ENCODE measurements at regions not wholly inside any gene's neighbourhood (a gene's known extent, or its start where the extent isn't known, plus 50 kb on each side); places are given as distances from the start of the nearest gene placed in this dataset.

DNA sequence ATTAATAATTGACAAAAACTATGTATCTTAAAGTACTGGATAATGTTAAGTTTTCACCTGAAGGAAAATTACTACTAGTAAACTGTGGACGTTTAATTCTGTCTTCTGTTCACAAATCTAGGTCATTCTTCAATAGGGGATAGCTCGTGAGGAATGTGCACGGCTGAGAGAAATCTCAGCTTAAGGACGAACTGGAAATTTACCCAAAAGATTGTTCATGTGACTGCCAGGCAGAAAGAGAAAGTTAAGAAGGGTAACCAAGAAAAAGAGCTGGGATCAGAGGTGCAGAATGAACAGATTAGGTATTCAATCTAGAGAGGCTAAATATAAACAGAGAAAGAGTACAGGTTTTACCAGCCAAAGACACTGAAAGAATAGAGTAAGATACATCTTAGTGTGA, 245.3 kb downstream of the CASP12 start:
- no peak for DNase-seq

DNA sequence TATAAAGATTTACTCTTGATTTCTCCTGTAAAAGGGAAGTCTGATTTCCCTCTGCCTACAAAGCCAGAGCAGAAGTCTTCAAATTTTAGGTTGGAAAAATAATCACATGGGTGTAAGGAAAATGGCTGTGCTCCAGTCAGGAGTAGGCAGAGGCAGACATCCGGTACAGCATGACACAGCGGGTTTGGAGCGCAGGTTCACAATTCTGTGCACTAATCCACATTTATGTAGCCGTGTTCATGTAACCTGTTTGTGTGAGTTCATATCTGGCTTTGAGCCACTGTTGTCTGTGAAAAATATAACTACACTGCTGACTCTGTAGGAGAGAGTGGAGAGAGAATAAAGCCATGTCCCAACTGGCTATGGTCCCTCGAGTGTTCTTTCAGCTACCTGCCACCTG, 248.0 kb downstream of the CASP12 start:
- DNase-seq = no peak

DNA sequence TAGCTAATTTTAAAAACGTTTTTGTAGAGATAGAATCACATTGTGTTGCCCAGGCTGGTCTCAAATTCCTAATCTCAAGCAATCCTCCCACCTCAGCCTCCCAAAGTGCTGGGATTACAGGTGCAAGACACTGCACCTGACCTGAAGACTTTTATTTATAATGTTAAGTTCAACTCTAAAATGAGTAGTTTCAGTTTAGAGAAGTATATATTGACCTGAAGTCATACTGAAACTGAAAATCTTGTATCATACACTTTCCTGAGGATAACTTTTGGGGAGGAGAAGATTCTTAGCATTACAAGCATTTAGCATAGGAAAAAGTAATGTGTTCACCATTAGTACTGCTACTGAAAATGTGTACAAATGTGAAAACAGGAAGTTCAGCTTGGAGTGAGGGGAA, 249.3 kb downstream of the CASP12 start:
- no peak for DNase-seq

DNA sequence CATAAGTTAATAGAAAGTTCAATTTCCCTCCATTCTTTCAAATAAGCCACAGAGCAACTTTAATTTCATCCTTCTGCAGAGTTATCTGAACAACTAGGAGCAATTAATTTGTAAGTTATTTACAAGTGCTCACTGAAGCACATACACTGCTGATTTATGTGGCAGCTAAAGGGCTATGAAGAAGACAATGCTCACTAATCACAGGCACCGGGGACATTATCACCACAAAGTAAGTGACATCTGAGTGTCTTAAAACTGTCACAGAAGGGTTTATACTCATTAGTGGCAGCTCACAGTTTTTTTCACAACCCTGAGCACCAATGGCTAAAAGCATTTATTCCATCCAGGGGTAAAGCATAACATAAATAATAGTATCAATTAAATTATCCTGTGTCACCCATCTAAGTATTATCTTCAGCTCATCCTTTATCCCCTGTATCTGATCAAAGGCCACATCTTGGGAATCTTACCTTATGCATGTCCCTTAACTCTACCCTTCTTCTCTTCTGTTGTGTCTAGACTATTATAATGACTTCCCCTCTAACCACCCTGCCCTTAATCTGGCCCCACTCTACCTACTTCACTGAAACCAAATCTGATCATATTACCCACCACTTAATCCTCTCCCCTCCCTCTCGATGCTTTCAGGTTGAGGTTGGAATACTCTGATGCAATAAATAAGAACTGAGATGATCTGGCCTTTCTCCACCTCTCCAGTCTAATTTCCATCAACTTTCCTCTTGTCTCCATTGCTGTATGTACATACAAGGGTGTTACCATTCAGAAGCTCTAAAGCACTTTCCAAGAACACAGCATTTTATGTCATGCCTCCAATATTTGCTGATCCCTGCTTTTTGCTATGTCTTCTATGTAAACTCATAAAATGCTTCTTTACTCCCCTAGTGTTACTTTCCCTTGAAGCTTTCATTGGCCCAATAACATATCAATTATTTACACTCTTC, 252.7 kb downstream of the CASP12 start:
- no peak for DNase-seq

DNA sequence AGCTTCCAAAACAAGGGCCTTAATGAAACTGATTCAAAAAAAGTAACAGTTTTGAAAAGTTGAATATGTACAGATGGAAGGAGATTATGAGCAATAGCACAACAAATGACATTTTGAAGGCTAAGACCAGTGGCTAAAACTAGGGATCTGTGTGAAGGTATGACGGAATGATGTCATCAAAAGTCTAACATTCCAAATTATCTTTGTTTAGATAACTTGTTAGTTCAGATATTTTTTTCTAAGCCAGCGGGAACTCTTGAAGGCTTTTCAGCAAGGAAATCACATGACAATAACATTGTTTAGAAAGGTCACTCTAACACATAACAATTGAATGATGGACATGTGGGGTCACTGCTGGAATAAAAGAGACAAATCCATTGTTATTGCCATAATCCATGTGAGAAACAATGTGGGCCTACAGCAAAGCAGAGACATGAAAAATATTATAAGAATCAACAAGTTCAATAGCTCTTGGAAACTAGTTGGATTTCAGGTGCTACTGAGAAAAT, 260.5 kb downstream of the CASP12 start:
- DNase-seq = no peak

DNA sequence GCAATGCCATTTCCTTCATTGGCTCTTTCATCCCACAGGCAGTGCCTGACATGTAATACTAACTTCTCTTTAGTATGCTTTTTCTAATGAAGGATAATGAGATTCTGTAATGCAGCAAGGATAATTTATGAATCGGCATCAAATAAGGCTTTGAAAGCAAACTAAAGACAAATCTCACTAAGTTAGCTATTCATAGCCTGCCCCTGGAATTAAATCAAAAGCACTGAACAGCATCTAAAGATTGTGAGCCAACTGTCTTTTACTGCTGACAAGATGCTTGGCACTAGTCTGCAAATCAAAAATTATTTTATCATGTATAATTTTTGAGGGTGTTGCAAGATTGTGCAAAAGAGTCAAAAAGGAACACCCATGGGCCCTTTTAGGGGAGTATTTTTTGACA, 265.0 kb downstream of the CASP12 start:
- no peak for DNase-seq

DNA sequence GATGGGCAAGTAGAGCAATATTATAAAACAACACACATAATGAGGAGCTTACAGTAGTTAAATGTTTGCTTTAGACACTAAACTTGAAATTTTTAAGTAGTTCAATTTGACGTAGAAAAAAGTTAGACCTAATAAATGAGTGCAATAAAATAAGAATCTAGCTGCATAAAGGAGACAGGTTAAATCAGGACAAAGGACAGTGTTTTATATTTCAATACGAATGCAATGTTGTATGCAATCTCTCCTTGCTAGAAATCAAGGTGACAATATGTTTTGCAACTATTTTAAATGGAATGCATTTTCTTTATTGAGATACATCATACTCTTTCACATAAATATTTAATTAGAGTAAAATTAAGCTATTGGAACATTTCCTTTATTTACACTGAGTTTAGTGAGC, 267.9 kb downstream of the CASP12 start:
- DNase-seq = no peak

DNA sequence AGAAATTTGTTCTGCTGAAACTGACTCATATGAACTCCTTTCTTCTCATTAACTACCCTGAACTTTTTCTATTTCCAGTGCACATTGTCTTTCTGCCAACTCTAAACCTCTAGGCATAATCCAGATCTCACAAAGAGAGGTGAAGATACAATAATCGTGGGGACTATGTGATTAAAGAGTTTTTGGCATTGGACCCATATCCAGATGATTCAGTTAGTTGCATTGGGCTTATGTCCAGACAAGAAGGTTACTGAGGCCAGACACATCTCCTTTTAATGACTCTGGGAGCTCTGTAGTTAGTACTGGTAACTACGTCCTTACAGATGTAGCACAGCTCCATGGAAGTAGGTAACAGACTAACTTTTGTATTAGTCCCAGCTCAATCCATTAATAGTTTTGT, 273.0 kb downstream of the CASP12 start:
- no peak for DNase-seq

DNA sequence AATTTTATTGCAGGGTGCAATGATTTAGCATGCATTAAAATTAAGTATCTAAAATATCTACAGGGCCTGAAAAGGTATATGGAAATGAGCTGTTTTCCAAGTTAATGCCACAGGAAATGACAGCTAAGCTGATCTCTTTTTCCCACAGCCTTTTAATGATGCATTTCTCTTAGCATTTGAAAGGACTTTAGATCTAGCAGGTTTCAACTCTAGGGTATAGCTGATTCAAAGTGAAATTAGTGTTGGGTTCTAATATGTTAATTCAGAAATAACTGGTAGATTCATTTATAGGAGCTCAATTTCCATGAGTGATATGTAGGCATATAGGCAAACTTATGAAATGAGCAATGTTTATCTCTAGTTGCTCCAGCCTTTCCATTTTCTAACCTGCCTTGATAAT, 274.2 kb downstream of the CASP12 start:
- DNase-seq = no peak

DNA sequence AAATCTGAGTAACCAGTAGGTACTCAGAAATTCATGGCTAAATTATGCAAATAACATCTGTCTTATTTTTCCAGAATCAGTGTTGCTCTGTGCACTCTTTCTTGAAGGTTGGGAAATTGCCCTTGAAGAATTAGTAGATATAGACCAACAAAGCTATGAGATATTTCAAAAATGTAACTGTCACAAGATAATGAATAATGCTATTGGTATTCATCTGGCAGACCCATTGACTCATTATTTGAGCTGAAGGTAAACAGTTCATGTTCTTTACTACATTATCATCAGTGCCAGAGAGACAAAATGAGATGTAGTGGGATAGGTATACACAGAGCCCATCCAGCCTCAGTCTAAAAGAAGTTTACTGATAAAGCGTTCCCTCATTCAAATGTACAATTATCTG, 274.7 kb downstream of the CASP12 start:
- DNase-seq = no peak

DNA sequence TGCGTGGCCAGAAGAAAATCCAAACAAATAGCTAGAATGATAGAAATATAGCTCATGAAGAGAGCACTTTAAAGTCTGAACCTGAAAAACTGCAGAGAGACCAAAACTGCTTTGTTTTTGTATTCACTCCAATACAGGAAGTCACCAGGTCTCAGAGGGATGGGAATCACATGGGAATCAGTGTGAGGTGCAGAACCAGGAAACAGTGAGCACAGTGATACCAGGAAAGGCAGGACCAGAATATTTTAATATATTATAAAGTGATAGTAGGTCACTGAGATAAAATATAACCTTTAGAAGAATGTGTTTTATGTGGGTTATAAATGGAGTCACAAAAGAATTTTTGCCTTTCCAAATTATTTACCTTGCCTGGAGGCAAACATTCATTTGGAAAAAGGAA, 277.3 kb downstream of the CASP12 start:
- DNase-seq = no peak

DNA sequence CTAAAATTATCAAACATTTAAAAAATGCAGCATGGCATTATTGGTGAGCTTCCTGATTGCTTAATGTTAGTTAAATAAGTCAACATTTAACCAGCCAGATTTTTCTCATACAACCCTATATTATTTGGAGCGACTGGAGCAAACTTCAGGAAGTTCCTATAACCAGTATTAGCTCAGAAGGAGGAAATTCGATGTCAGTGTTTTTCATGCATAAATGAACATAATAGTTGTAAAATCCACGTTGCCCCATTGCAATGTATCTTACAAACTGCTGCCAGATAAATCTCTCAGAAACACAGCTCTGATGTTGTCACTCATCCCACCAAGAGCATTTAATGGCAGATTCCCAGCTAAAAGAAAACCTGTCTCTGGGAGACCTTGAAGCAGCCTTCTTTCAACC, 278.5 kb downstream of the CASP12 start:
- DNase-seq = no peak

DNA sequence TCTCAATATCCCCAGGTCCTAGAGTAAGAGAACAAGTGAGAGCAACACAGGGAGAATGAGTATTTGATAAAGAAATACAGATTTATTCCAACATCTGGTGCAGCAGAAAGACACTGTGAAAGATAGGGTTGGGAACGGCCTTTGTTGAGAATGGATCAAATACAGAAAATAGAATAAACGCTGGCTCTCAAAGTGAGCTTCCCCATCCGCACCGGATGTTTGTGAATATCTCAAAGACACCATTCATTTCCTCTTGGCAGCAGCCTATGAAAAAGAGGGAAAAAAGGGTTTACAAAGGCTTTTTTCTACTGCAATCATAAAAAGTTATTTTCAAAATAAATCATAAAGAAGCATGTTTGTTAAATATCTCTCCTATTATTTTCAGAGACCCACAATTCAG, 279.3 kb downstream of the CASP12 start:
- DNase-seq = no peak

DNA sequence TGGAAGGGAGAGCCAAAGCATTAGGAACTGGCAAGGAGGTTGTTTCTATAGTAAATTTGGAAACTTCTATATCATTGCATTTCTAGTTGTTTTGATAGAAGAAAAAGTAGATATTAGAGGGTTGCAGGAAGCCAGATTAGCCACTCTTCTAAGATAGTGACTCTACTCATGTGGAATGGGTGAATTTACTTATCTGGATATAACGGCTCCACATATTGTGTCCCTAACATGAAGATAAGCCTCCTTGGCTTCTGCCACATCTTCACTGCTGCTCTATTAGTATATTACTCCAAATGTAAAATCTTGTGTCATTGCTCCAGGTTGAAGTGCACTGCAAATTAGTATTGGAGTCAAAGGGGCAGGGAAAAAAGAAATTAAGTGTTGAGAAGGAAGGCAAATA, 283.3 kb downstream of the CASP12 start:
- DNase-seq = no peak

DNA sequence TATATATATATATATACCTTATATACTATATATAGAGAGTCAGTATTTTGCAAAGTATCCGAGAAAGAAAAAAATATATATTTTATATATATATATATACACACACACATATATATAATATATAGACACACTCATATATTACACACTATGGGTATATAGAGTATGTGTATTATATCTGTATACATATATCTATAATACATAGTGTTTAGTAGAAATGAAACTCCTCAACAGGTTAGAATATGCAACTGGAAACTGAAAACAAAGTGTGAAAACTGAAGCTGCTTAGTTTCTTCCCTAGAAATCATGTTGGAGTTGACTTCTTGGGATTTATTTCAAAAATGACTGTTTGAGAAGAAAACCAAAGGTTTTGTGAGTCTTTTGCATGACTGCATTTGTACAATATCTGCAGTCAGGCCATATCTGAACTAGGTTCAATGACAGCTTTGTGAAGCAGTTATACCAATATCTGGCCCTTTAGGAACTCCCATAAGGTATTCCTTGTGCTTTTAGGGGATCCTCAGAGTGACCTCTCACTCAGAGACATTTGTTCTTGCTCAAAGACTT, 284.1 kb downstream of the CASP12 start:
- DNase-seq = no peak

DNA sequence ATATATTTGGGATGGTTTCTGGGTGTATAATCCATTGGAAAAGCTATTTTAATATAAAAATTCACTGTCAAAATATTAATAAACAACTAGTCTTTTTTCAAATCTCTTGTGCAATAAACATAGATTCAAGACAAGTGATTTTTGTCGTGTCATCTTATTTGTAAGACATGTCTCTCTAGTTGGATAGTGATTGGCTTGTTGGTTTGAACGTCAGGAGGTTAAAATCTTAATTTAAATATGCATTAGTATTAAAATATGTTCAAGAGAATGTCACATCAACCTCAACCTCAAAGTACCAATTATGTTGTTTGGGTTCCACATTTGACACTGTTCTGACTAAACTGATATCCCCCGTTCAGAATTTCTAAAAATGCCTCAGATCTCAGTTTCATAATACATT, 287.6 kb downstream of the CASP12 start:
- no peak for DNase-seq

DNA sequence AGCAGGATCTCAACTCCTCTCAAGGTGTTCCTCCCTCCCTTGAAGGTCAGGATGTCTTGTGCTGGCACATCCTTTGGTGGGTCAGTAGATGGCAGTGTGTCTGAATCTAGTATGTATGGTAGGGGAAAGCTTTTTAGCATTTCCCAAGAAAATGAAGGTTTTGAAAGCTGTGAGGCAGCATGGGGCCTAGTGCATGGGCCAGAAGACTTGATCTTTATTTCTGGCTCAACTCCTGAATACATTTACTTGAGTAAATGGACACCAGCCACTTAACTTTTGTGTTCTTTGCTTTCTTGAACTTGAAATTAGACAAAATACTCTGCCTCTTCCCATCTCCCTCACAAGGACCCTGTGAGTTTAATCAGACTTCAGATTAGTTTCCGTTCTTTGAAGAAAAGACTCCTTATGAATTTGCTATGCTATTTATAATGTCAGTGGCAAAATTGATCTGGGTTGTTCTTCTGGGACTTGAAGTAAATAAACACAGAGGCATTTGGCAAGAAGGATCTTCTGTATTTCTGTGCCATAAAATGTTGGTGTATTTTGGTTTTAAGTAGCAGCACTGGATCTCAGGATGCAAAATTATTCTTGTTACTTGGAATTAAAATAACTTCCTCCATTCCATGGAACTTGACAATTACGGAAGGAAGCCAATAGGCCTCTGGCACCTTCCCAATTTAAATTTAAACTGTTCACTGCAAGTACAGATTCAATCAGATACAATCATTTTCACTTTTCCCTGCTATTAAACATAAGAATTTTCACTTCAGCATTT, 288.8 kb downstream of the CASP12 start:
- no peak for DNase-seq

DNA sequence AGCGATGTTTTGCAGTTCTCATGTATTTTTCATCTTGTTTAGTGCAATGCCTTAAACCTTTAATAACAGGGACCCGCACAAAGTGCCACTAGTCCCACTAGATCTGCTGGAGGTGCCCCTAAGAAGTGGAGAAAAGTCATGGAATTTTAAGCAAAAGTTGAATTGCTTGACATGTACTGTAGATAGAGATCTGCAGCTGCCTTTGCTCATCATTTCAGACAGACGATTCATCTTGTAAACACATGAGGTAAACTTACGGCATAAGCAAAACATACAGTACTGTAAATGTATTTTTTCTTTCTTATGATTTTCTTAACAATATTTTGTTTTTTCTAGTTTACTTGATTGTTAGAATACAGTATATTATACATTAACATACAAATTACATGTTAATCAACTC, 295.6 kb downstream of the CASP12 start:
- no peak for DNase-seq

DNA sequence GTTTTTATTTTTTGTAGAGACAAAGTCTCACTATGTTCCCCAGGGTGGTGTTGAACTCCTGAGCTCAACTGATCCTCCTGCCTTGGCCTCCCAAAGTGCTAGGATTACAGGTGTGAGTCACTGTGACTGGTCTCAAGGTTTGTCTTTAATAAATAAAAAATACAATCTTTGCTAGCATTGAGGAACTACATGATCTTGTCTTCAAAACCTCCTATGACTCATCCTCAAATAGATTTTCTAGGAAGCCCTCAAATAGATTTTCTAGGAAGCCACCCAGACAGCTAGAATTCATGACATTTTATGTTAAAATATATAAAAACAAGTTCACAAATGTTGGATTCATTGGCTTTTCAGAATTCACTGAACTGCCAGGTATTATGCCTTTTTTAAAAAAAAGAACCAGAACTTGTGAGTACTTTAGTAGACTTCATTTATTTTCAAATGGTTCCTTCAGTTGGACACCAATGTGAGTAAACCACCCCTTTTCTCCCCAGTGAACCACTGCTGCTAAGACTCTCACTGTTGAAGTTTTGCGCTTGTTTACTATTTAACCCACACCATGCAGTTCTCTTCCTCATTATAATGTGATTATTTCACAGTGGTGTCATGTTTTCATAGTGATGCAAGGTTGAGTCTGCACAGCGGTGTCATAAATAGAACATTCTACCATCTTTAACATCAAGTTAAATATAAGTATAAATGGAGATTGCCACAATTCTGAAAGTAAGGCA, 303.9 kb downstream of the CASP12 start:
- no peak for DNase-seq

DNA sequence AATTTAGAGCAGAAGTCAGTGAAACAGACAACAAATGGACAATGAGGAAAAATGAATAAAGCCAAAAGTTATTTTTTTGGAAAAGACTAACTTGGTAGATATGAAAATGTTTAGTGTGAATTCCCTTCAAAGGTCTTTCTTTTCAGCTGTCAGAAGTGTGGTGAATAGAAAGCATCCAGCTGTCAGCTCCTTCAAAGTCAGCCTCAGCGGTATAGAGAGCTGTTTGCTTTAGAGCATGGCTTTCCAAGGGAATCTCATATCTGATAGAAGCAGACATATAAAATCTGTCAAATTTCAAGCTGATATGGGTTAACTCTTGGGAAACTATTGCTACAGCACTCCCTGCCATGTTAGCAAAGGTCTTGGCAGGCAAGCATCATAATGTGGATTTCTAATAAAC, 309.3 kb downstream of the CASP12 start:
- no peak for DNase-seq

DNA sequence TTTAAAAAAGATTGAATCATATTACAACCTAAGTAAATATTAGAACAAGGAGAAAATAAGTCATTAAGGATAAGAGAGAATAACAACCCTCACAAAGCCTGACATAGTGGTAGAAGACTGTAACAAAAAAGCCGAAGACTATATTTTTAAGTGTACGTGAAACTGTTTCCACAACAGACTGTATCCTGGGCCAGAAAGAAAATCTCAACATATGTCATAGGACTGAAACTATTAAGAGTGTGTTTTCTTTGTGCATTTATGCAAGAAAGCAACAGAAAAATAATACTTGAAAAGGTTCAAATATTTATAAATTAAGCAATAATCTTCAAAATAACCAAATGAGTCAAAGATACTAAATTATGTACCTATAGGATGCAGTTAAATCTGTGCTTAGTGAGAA, 309.8 kb downstream of the CASP12 start:
- DNase-seq = no peak

DNA sequence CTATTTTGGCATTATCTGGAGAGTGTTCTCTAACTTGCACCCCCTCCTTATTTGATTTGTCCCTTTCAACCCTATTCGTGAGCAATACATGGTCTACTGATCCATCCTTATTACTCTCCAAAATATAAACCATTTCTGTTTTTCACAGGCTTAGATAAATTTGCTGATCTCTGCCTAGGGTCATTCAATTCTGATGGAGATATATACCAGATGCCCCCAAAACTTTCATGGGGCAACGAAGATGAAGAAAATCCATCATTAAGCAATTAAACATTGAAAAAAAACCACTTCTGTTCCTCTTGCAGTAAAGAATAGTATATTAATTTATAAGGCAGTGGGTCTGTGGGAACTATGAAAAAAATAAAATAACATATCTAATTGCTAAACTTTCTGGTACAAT, 313.4 kb downstream of the CASP12 start:
- no peak for DNase-seq

DNA sequence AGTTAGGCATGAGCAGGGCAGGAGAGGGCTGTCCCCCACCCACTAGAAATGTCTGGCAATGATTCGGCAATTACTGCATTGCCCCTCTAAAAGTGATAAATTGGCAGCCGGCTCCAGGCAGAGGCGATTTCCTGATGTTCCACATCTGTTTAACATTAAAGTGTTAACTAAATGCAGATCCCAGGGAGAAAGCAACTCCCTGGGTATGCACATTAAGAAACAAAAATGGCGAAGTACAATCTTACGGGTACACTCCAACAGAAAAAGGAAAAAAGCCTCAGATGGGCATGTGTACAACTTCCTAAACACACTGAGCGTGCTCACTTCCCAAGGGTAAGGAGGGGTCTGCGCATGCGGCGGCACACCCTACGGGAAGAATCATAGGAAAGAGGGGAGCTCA, 314.4 kb downstream of the CASP12 start:
- no peak for DNase-seq

Data from 8988T (cell line).